ENCODE measurements at regions not wholly inside any gene's neighbourhood (a gene's known extent, or its start where the extent isn't known, plus 50 kb on each side); places are given as distances from the start of the nearest gene placed in this dataset.

DNA sequence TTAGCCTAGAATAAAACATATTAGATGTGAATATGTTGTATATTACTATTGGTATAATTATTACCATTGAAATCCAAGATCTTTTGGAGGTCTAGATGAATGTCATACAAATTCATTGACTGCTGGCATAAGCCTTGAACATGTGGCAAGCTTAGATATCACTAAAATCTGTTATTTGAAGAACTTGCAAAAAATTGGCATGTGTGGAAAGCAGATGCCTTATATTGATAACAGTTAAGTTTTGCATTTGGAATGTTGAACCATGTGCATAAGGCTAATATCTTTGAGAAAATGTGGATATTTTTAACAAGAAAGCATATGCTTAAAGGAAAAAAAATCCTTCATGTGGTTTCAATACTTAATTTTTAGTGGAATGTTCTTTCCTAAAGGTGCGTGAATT lies 203.6 kb upstream of the PRICKLE1 start:
- TF ChIP-seq, protein P1, sequence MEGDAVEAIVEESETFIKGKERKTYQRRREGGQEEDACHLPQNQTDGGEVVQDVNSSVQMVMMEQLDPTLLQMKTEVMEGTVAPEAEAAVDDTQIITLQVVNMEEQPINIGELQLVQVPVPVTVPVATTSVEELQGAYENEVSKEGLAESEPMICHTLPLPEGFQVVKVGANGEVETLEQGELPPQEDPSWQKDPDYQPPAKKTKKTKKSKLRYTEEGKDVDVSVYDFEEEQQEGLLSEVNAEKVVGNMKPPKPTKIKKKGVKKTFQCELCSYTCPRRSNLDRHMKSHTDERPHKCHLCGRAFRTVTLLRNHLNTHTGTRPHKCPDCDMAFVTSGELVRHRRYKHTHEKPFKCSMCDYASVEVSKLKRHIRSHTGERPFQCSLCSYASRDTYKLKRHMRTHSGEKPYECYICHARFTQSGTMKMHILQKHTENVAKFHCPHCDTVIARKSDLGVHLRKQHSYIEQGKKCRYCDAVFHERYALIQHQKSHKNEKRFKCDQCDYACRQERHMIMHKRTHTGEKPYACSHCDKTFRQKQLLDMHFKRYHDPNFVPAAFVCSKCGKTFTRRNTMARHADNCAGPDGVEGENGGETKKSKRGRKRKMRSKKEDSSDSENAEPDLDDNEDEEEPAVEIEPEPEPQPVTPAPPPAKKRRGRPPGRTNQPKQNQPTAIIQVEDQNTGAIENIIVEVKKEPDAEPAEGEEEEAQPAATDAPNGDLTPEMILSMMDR (IDR thresholded peaks at IDR 0.05; ENCODE audit: low read depth, low read length, missing input control) = no peak
- TF ChIP-seq, protein P2, sequence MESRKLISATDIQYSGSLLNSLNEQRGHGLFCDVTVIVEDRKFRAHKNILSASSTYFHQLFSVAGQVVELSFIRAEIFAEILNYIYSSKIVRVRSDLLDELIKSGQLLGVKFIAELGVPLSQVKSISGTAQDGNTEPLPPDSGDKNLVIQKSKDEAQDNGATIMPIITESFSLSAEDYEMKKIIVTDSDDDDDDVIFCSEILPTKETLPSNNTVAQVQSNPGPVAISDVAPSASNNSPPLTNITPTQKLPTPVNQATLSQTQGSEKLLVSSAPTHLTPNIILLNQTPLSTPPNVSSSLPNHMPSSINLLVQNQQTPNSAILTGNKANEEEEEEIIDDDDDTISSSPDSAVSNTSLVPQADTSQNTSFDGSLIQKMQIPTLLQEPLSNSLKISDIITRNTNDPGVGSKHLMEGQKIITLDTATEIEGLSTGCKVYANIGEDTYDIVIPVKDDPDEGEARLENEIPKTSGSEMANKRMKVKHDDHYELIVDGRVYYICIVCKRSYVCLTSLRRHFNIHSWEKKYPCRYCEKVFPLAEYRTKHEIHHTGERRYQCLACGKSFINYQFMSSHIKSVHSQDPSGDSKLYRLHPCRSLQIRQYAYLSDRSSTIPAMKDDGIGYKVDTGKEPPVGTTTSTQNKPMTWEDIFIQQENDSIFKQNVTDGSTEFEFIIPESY (IDR thresholded peaks at IDR 0.05) = no peak

Data from liver (tissue), 2 donors.